Epithelial cell of proximal tubule (primary cell): ENCODE measurements at regions not wholly inside any gene's neighbourhood (a gene's known extent, or its start where the extent isn't known, plus 50 kb on each side); places are given as distances from the start of the nearest gene placed in this dataset.
A peak's percentile ranks its signal among the peaks of the same experiment; 100 is the strongest.

Experiments used
- DNase-seq: peaks from one replicate; pipeline ENCODE4 v3.0.0-alpha.2; 2011; ENCODE audit warnings: low read depth
- H3K4me3 ChIP-seq: 2 replicates; pipeline ENCODE4 v1.5.1; 2011; ENCODE audit warnings: low read depth, mild to moderate bottlenecking, low read length
- CTCF ChIP-seq: conservative IDR thresholded peaks from 2 replicates; pipeline ENCODE4 v1.5.1; 2012; ENCODE audit warnings: low read depth, mild to moderate bottlenecking, low read length

- H3K4me3 ChIP-seq, result no peak overlapping the region
- DNase-seq, result no peak
- TF ChIP-seq CTCF, result no peak
Observed at GRCh38 chr7:3232228-3232627, 68.8 kb upstream of the SDK1 start.

GRCh38 chr7:3233301-3233700, 67.8 kb upstream of the SDK1 start:
- no peak overlapping the region for H3K4me3 ChIP-seq
- DNase-seq, result no peak
- TF ChIP-seq CTCF, result no peak

- TF ChIP-seq CTCF, result no peak
- DNase-seq, result no peak
- H3K4me3 ChIP-seq, result no peak overlapping the region
Observed at GRCh38 chr7:3234051-3234450, 67.0 kb upstream of the SDK1 start.

- H3K4me3 ChIP-seq, result no peak overlapping the region
- DNase-seq, result no peak
- no peak for TF ChIP-seq CTCF
Observed at GRCh38 chr7:3234851-3235250, 66.2 kb upstream of the SDK1 start.

- TF ChIP-seq CTCF, result no peak
- no peak for DNase-seq
- no peak overlapping the region for H3K4me3 ChIP-seq
Observed at GRCh38 chr7:3235322-3235721, 65.7 kb upstream of the SDK1 start.

- no peak for DNase-seq
- no peak overlapping the region for H3K4me3 ChIP-seq
- TF ChIP-seq CTCF, result no peak
Observed at GRCh38 chr7:3236268-3236667, 64.8 kb upstream of the SDK1 start.

GRCh38 chr7:3238525-3239210, 62.4 kb upstream of the SDK1 start:
- no peak for TF ChIP-seq CTCF
- no peak overlapping the region for H3K4me3 ChIP-seq
- peak; percentile 64 for DNase-seq
